Neural cell (in vitro differentiated cells): ENCODE measurements at regions not wholly inside any gene's neighbourhood (a gene's known extent, or its start where the extent isn't known, plus 50 kb on each side); places are given as distances from the start of the nearest gene placed in this dataset.

Experiments
- EZH2 ChIP-seq: fragments of 200-600, 300-800 bp; shearing (Covaris generic), sonication (generic); IDR thresholded peaks from 2 replicates; pipeline ENCODE4 v1.6.1; 2014; ENCODE audit warnings: antibody characterized with exemption, low read length, borderline replicate concordance, mild to moderate bottlenecking; ENCODE audit not compliant: insufficient read depth, poor library complexity, severe bottlenecking
- TF ChIP-seq, protein P1 (sequence below): fragments of 450-650 bp; IDR thresholded peaks from 2 replicates; pipeline ENCODE4 v1.5.1; 2014; ENCODE audit warnings: antibody characterized with exemption, mild to moderate bottlenecking, moderate library complexity; ENCODE audit not compliant: poor library complexity, severe bottlenecking

DNA sequence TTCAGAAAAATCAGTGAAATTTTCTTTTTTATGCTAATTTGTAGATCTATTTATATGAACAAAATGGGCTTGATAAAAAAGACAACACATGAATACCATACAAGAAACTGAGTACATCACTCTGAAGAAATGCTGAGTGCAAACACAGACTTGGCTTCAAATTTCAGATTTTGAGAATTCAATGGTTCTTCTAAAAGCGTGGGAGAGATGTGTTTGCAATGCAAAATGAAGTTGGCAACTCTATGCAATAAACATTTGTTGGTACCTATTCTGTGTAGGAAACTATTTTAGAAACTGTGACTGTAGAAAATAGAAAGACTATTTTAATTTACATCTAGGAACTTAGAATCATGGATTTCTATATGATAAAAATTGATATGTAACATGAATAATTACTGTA lies 1834.1 kb upstream of the CELF4 start:
- TF ChIP-seq, protein P1, sequence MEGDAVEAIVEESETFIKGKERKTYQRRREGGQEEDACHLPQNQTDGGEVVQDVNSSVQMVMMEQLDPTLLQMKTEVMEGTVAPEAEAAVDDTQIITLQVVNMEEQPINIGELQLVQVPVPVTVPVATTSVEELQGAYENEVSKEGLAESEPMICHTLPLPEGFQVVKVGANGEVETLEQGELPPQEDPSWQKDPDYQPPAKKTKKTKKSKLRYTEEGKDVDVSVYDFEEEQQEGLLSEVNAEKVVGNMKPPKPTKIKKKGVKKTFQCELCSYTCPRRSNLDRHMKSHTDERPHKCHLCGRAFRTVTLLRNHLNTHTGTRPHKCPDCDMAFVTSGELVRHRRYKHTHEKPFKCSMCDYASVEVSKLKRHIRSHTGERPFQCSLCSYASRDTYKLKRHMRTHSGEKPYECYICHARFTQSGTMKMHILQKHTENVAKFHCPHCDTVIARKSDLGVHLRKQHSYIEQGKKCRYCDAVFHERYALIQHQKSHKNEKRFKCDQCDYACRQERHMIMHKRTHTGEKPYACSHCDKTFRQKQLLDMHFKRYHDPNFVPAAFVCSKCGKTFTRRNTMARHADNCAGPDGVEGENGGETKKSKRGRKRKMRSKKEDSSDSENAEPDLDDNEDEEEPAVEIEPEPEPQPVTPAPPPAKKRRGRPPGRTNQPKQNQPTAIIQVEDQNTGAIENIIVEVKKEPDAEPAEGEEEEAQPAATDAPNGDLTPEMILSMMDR = no peak
- TF ChIP-seq EZH2 = no peak
